SHP77 treated with DMSO at 0.1 percent for 48 hours (cell line): ENCODE measurements at regions not wholly inside any gene's neighbourhood (a gene's known extent, or its start where the extent isn't known, plus 50 kb on each side); places are given as distances from the start of the nearest gene placed in this dataset.

Source experiments
- DNase-seq: peaks from one replicate; lab custom pipeline; 2025; lab: John Stamatoyannopoulos, UW

- no peak for DNase-seq
These were observed 170.0 kb upstream of the PDGFD start for GRCh38 chr11:104333977-104334376.

GRCh38 chr11:104332110-104332509 lies 168.2 kb upstream of the PDGFD start:
- no peak for DNase-seq

GRCh38 chr11:104329078-104329665 lies 165.2 kb upstream of the PDGFD start:
- no peak for DNase-seq

GRCh38 chr11:104328512-104328907 lies 164.6 kb upstream of the PDGFD start:
- no peak for DNase-seq

GRCh38 chr11:104327861-104328511 lies 164.0 kb upstream of the PDGFD start:
- no peak for DNase-seq

GRCh38 chr11:104325093-104325492 lies 161.1 kb upstream of the PDGFD start:
- no peak for DNase-seq

DNA sequence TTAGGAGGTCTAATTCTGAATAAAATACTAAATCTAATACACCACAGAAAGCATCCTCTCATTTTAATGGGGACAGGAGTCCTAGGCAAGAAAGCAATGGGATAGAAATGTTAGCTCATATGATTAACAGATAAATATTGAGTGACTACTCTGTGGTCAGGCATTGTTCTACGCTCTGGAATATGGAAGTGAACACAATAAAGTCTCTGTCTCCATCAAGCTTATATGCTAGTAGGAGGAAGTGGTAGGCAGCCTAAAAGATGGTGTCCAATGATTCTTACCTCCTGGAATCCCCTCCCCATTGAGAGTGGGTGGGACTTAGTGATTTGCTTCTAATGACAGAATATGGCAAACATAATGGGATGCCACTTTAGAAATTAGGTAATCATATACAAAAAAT lies 160.3 kb upstream of the PDGFD start:
- DNase-seq: no peak

DNA sequence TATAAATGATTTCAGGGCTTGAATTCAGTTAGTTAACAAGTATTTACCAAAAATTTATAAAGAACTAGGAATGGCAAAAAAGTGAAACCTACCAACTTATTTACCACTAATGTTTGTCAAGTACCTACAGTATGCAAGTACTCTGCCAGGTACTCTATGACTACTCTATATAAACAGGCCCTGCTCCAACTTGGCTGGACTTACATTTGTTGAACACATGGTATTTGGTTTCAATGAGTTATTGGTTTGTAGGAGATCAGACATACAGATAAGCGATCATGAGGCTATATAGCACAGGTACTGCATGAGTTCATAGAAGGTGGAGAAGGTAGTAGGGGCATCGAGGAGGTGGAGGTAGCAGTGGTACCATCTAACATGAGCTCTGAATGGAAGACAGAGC lies 159.9 kb upstream of the PDGFD start:
- no peak for DNase-seq

GRCh38 chr11:104322696-104323095 lies 158.7 kb upstream of the PDGFD start:
- DNase-seq: no peak

- DNase-seq: no peak
These were observed 157.0 kb upstream of the PDGFD start for GRCh38 chr11:104320956-104321355.

GRCh38 chr11:104320097-104320496 lies 156.2 kb upstream of the PDGFD start:
- DNase-seq: no peak

DNA sequence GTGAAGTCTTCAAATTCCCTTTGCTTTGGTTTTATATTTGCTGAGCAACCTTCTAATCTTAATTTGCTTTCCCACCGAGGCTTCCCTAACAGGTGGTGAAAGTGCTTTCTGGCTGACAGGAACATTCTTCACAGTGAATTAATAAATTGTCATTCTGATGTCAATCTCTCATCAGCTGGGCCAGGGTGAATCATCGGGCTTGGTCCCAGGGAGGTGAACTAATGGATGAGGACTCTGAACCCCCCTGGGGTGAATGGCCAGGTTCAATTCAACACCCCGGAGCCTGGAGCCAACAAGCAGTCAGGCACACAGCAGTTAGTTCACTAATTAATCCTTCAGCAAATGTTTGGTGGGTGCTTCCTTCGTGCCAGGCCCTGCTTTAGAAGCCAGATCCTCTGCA lies 155.4 kb upstream of the PDGFD start:
- DNase-seq: no peak

- DNase-seq: no peak
These were observed 143.0 kb upstream of the PDGFD start for GRCh38 chr11:104306862-104307474.

- no peak for DNase-seq
These were observed 137.8 kb upstream of the PDGFD start for GRCh38 chr11:104301776-104302175.

DNA sequence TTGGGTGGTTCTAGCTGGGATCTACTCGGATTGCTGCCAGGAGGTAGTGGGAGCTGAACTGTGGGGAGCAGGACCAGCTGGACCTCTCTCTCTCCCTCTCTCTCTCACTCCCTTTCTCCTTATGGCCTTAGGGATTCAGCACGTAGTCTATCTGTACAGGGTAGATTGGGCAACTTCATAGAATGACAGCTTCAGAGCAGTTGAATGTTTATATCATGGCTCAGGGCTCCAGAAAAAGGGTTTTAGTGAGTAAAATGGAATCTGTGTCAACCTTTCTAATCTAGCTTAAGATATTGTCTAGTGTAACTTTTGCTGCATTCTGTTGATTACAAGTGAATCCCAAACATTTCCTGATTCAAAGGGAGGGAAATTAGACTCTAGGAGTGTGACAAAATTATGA lies 127.7 kb upstream of the PDGFD start:
- DNase-seq: no peak

DNA sequence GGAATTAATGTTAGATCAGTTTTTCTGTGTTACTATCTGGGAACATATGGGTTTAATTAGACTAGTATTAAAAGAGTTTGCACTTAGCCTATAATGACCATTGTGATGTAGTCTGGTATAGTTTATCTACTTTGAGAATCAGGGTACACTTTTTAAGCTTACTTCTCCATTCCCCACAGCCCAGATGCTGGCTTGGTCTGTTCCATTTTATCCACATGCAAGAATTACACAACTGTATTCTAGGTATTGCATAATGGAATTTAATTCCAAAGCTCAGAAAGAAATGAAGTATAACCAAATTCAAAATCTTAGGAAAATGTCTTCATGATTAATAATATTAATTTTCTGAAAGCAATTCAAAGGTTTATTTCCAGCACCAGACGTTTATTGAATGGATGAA lies 122.2 kb upstream of the PDGFD start:
- no peak for DNase-seq

DNA sequence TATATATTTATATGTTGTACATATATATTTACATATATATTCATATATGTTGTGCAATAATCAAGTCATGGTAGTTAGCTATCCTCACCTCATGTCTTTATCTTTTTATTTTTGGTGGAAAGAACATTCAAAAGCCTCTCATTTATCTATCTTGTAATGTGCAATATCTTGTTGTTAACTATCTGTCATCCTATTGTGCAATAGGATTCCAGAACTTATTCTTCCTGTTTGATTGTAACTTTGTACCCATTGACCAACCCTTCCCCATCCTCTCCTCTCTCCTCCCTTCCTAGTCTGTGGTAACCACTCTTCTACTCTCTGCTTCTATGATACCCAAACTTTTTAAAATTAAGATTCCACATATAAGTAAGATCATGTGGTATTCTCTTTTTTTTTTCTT lies 115.6 kb upstream of the PDGFD start:
- no peak for DNase-seq

GRCh38 chr11:104275992-104276391 lies 112.0 kb upstream of the PDGFD start:
- no peak for DNase-seq

- no peak for DNase-seq
These were observed 96.5 kb upstream of the PDGFD start for GRCh38 chr11:104260456-104260855.

- no peak for DNase-seq
These were observed 95.2 kb upstream of the PDGFD start for GRCh38 chr11:104259121-104259610.

- DNase-seq: no peak
These were observed 92.6 kb upstream of the PDGFD start for GRCh38 chr11:104256525-104256924.

GRCh38 chr11:104254347-104254746 lies 90.4 kb upstream of the PDGFD start:
- DNase-seq: no peak

DNA sequence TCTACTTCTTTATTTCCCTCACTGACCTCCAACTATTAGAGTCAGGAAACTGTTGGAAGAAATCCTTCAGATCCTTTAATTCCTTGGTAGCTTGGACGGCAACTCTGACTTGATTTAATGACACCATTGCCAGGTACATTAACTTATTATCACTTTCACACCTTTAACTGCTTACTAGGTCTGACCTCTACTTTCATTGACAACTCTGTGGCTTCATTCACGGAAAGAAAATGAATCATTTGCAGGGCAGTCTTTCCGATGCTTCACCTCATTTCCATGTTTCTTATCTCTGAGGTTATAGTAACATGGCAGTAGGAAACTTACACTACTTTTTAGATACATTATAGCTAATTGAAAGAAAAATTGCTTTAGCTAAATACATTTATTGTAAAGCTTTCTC lies 82.6 kb upstream of the PDGFD start:
- DNase-seq: no peak

- DNase-seq: no peak
These were observed 75.0 kb upstream of the PDGFD start for GRCh38 chr11:104238916-104239315.
